GM12872 (cell line): ENCODE measurements at regions not wholly inside any gene's neighbourhood (a gene's known extent, or its start where the extent isn't known, plus 50 kb on each side); places are given as distances from the start of the nearest gene placed in this dataset.

Source experiments
- TF ChIP-seq, protein P1 (sequence below): IDR thresholded peaks from 3 replicates; pipeline ENCODE4 v1.5.1; 2011; ENCODE audit warnings: low read depth, mild to moderate bottlenecking, low read length, moderate library complexity; ENCODE audit not compliant: insufficient read depth

DNA sequence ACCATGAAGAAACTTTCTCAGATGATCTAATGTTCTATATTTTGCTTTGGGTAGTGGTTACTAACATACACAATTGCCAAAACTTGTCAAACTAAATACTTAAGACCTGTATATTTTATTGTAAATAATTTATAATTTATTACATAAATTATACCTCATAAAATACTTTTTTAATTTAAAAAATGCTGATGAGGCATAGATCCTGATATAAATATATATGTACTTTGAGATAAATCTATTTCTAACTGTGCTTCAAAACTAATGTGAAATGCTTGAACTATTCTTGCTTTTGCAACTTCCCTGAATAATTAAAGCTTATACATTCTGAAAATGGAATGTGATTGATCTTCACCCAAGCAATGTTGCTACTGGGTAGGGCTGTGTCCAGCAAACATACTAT lies 568.8 kb downstream of the INSC start:
- TF ChIP-seq, protein P1, sequence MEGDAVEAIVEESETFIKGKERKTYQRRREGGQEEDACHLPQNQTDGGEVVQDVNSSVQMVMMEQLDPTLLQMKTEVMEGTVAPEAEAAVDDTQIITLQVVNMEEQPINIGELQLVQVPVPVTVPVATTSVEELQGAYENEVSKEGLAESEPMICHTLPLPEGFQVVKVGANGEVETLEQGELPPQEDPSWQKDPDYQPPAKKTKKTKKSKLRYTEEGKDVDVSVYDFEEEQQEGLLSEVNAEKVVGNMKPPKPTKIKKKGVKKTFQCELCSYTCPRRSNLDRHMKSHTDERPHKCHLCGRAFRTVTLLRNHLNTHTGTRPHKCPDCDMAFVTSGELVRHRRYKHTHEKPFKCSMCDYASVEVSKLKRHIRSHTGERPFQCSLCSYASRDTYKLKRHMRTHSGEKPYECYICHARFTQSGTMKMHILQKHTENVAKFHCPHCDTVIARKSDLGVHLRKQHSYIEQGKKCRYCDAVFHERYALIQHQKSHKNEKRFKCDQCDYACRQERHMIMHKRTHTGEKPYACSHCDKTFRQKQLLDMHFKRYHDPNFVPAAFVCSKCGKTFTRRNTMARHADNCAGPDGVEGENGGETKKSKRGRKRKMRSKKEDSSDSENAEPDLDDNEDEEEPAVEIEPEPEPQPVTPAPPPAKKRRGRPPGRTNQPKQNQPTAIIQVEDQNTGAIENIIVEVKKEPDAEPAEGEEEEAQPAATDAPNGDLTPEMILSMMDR, result no peak

DNA sequence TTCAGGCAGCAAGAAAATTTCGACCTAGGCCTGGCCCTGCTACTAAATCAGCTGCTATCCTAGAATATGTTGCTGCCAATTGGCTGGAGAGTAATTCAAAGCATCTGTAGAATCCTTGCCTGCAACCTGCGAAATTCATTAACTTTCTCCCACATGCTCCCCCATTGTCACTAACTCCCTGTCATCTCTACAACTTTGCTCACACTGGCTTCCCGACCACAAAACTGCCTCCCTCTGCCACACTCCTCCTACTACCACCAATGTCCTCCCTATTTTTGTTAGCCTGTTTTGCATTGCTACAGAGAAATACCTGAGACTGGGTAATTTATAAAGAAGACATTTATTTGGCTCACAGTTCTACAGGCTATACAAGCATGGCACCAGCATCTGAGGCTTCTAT lies 570.6 kb downstream of the INSC start:
- TF ChIP-seq, protein P1, result no peak

DNA sequence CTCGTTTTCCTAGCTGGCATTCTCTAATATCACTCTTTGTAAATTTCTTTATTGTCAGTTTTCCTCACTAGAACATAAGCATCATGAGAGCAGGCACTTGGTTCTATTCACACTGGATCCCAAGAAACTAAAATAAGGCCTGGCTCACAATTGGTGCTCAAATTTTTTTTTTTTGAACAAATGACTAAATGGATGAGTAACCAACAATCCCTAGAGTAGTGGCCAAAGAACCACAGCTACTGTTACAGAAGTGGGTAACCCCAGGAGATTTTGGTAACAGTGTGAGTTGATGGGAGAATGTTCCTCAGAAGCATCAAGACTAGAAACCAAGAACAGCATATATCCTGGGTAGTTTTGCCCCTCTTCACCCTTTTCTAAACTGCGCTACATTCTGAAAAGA lies 572.6 kb downstream of the INSC start:
- TF ChIP-seq, protein P1, result no peak

DNA sequence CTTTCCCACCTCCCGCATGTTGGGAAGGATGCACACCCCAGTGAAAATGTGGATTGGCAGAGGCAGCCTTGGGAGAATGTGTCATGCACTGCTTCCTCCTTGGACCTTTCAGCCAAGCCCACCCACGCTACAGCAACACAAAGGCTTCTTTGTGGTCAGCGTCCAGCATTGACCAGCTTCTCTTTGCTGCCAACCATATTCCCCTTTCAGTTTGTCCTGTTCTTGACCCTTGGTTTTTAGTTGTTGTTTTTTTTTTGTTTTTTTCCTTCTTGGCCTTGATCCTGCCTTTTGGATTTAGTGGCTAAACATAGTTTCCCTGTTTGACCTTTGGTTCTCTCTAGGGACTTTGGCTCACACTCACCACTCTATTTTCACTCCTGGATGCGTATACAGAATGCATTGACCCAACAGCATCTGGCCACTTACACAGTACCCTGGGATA lies 573.6 kb downstream of the INSC start:
- TF ChIP-seq, protein P1, result no peak

DNA sequence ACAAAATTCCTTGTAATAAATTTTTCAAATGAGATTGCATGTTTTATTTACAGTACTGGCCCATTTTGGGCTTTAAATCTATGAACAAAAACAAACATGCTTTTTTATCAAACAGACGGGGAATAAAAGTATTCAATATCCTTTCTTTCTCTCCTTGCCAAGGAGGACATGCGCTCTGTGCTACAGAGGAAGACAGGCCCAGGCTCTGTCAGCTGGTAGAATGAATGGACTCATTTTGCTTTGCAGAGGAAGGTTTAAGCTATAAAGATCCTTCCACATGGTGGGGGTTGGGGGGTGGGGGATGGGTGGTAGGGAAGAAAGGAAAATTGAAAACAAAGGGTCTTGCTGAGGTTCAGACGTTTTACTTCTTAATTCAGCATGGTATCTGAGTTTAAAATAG lies 575.6 kb downstream of the INSC start:
- TF ChIP-seq, protein P1, result no peak

DNA sequence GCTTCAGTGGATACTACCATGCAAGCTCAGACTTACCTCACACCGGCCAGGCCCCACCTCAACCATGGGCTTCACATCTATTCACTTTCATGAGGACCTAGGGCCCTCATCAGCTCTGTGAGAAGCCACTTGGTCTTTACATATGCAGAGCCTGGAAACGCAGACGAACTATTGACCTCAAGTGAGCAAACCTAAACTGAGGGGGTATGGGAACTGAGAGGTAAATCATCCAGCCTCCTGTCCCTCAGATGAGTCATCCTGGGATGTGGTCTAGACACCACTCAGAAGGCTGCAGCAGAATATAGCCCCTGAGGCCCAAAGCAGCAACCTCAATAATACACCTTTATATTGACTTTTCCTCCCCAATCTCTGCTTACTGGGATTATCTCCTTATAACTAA lies 578.0 kb downstream of the INSC start:
- TF ChIP-seq, protein P1, result no peak

DNA sequence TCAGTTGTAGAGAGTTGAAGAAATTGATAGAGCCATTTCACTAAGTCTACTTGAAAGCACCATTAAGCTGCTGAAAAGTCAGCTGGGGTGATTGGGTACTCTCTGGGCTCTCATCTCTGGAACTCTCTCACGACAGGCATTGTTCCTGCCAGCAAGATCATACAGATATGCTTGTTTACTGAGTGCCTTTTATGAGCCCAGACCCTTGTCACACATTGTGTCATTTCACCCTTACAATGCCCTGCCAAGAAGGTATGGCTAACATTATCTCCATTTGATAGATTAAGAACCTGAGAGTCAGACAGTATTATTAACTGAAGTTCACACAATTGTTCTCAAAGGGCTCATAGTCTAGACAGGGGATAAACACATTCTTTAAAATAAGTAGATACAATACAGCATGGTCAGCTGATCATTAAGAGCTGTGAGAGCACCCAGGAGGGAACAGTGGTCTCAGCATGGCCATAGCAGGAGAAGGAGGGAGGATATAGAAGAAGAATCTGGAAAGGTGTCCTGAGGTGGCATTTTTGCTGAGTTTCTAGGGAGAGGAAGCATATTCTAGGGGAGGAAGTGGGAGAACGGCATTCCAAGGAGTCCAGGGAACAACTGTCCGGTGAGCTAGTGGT lies 580.5 kb downstream of the INSC start:
- TF ChIP-seq, protein P1, result no peak
